ENCODE measurements at regions not wholly inside any gene's neighbourhood (a gene's known extent, or its start where the extent isn't known, plus 50 kb on each side); places are given as distances from the start of the nearest gene placed in this dataset.

GRCh38 chr2:196334710-196335109 is 163.3 kb upstream of the STK17B start:
- Histone ChIP-seq H3K4me1 (ENCODE audit: control insufficient read depth, low read length) (peaks cover 7% of the 10 kb centered on the region), H3K27ac (ENCODE audit: low read depth, low read length) (no peak overlapping the region), H3K4me3 (ENCODE audit: low read length) (no peak overlapping the region), H3K9me3 (ENCODE audit: control insufficient read depth, insufficient read depth, low read length) (no peaks in the 10 kb centered on the region), H3K79me2 (ENCODE audit: control insufficient read depth, low read length) (no peaks in the 10 kb centered on the region), H3F3A (ENCODE audit: control insufficient read depth, insufficient read depth) (no peaks in the 10 kb centered on the region), H3K36me3 (ENCODE audit: control insufficient read depth, low read length) (no peaks in the 10 kb centered on the region), H3K9me2 (replicated peaks; ENCODE audit: control insufficient read depth, low read length) (no peaks in the 10 kb centered on the region), H3K27me3 (ENCODE audit: control insufficient read depth, low read length) (0 out of 2 replicates have a peak, but pooled peaks cover 3% of the 10 kb centered on the region), H3K4me2 (ENCODE audit: low read length) (no peak overlapping the region), H4K20me1 (ENCODE audit: control insufficient read depth, insufficient read depth, low read depth, low read length) (no peaks in the 10 kb centered on the region)
- TF ChIP-seq EZH2phosphoT487 (IDR thresholded peaks at IDR 0.05; ENCODE audit: borderline replicate concordance, low read length) (no peak), CTCF (IDR thresholded peaks at IDR 0.05; ENCODE audit: low read depth, low read length, poor library complexity, severe bottlenecking) (no peak)

GRCh38 chr2:196335221-196335634 is 163.8 kb upstream of the STK17B start:
- H3K9me2 ChIP-seq (replicated peaks; ENCODE audit: control insufficient read depth, low read length), result no peaks in the 10 kb centered on the region
- TF ChIP-seq CTCF (IDR thresholded peaks at IDR 0.05; ENCODE audit: low read depth, low read length, poor library complexity, severe bottlenecking) (no peak), EZH2phosphoT487 (IDR thresholded peaks at IDR 0.05; ENCODE audit: borderline replicate concordance, low read length) (no peak)

GRCh38 chr2:196336207-196336606 is 164.8 kb upstream of the STK17B start:
- Histone ChIP-seq H3K9me3 (ENCODE audit: control insufficient read depth, insufficient read depth, low read length) (no peaks in the 10 kb centered on the region), H3K79me2 (ENCODE audit: control insufficient read depth, low read length) (no peaks in the 10 kb centered on the region), H4K20me1 (ENCODE audit: control insufficient read depth, insufficient read depth, low read depth, low read length) (no peaks in the 10 kb centered on the region), H3K27me3 (ENCODE audit: control insufficient read depth, low read length) (0 out of 2 replicates have a peak, but pooled peaks cover 3% of the 10 kb centered on the region), H3F3A (ENCODE audit: control insufficient read depth, insufficient read depth) (no peaks in the 10 kb centered on the region), H3K4me1 (ENCODE audit: control insufficient read depth, low read length) (peaks cover 7% of the 10 kb centered on the region), H3K4me2 (ENCODE audit: low read length) (no peak overlapping the region), H3K4me3 (ENCODE audit: low read length) (no peak overlapping the region), H3K36me3 (ENCODE audit: control insufficient read depth, low read length) (no peaks in the 10 kb centered on the region), H3K27ac (ENCODE audit: low read depth, low read length) (no peak overlapping the region), H3K9me2 (replicated peaks; ENCODE audit: control insufficient read depth, low read length) (no peaks in the 10 kb centered on the region)
- no peak for TF ChIP-seq EZH2phosphoT487 (IDR thresholded peaks at IDR 0.05; ENCODE audit: borderline replicate concordance, low read length)
- TF ChIP-seq CTCF (IDR thresholded peaks at IDR 0.05; ENCODE audit: low read depth, low read length, poor library complexity, severe bottlenecking), result no peak

More at GRCh38 chr2:196335221-196335634, 163.8 kb upstream of the STK17B start:
- Histone ChIP-seq H3K27ac (ENCODE audit: low read depth, low read length) (no peak overlapping the region), H3K79me2 (ENCODE audit: control insufficient read depth, low read length) (no peaks in the 10 kb centered on the region), H3K27me3 (ENCODE audit: control insufficient read depth, low read length) (0 out of 2 replicates have a peak, but pooled peaks cover 3% of the 10 kb centered on the region), H3K4me2 (ENCODE audit: low read length) (no peak overlapping the region), H3K9me3 (ENCODE audit: control insufficient read depth, insufficient read depth, low read length) (no peaks in the 10 kb centered on the region), H3K36me3 (ENCODE audit: control insufficient read depth, low read length) (no peaks in the 10 kb centered on the region), H3F3A (ENCODE audit: control insufficient read depth, insufficient read depth) (no peaks in the 10 kb centered on the region), H3K4me3 (ENCODE audit: low read length) (no peak overlapping the region), H3K4me1 (ENCODE audit: control insufficient read depth, low read length) (peaks cover 7% of the 10 kb centered on the region), H4K20me1 (ENCODE audit: control insufficient read depth, insufficient read depth, low read depth, low read length) (no peaks in the 10 kb centered on the region)

All from DOHH2 (cell line).